Heart left ventricle (tissue), 13 donors: ENCODE measurements at regions not wholly inside any gene's neighbourhood (a gene's known extent, or its start where the extent isn't known, plus 50 kb on each side); places are given as distances from the start of the nearest gene placed in this dataset.
"Not testable (repeated sequence)": the region's sequence is repeated elsewhere in the genome, so short reads cannot be mapped to it uniquely, and the experiment has no call there.

Experiments
- POLR2A ChIP-seq, 2 donors: fragments of 450-650 bp; IDR thresholded peaks; one replicate each; pipeline ENCODE4 v1.6.1; 2017; ENCODE audit warnings: antibody characterized with exemption in 2 of 2, mild to moderate bottlenecking in 2 of 2, moderate library complexity in 2 of 2
- TF ChIP-seq, protein P1 (sequence below), 12 donors: fragments of 200-600 bp; sonication (generic) in 4 of 12; IDR thresholded peaks; one replicate each; pipeline versions ENCODE4 v1.5.0 to v1.8.0; 2018 to 2022; ENCODE audit warnings: antibody characterized with exemption in 12 of 12, mild to moderate bottlenecking in 5 of 12
- donor health status: ischemic (EF 13 %, LVEDD 7.1; RV severe dilation, severe dysfunction).
- donor health status: DM: no; HTN: yes; CAD: no.
- donor health status: DM: no; HTN: no; CAD: no.
- donor health status: ischemic (EF 25% LVEDD 6.9; RV normal size, moderate dysfunction).
- donor health status: ischemic (EF 25% LVEDD 5.7; RV mildly dilated, moderate dysfunction).
- donor health status: ischemic (EF 35%, LVEDD 5.7; RV mildly dilated, moderate dysfunction).
- donor health status: nonischemic (EF 11% LVEDD 7.7; RV severe dilation, severe dysfunction).
- donor health status: DM: yes; HTN: yes; CAD: no.
- donor health status: PGD.
- donor health status: ischemic (EF 29% LVEDD 5.4; RV normal size, mild dysfunction).
- donor health status: nonischemic (EF 23%, LVEDD 6.1; RV moderate dilation, normal function).

DNA sequence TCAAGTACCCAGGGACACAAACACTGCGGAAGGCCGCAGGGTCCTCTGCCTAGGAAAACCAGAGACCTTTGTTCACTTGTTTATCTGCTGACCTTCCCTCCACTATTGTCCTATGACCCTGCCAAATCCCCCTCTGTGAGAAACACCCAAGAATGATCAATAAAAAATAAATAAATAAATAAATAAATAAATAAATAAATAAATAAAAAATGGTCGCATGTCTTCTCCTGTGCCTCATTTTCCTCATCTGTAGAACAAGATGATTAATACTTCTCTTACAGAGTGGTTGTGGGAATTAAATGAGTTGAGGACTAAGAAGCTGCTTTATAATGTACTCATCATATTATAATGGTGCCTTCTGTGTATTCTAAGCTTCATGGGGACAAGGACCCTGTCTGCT, 149.4 kb upstream of the METTL14 start:
- TF ChIP-seq, protein P1, sequence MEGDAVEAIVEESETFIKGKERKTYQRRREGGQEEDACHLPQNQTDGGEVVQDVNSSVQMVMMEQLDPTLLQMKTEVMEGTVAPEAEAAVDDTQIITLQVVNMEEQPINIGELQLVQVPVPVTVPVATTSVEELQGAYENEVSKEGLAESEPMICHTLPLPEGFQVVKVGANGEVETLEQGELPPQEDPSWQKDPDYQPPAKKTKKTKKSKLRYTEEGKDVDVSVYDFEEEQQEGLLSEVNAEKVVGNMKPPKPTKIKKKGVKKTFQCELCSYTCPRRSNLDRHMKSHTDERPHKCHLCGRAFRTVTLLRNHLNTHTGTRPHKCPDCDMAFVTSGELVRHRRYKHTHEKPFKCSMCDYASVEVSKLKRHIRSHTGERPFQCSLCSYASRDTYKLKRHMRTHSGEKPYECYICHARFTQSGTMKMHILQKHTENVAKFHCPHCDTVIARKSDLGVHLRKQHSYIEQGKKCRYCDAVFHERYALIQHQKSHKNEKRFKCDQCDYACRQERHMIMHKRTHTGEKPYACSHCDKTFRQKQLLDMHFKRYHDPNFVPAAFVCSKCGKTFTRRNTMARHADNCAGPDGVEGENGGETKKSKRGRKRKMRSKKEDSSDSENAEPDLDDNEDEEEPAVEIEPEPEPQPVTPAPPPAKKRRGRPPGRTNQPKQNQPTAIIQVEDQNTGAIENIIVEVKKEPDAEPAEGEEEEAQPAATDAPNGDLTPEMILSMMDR (IDR thresholded peaks at IDR 0.05), result not testable (repeated sequence)
- not testable (repeated sequence) for TF ChIP-seq POLR2A (IDR thresholded peaks at IDR 0.05)
